Gastroesophageal sphincter (tissue), 3 donors: ENCODE measurements at regions not wholly inside any gene's neighbourhood (a gene's known extent, or its start where the extent isn't known, plus 50 kb on each side); places are given as distances from the start of the nearest gene placed in this dataset.

Experiments used
- EP300 ChIP-seq: sonication (generic); formaldehyde crosslinking; IDR thresholded peaks from one replicate; pipeline ENCODE4 v1.6.1; 2017; ENCODE audit warnings: antibody characterized with exemption, mild to moderate bottlenecking
- POLR2A ChIP-seq, 2 donors: fragments of 450-650 bp; IDR thresholded peaks; one replicate each; pipeline ENCODE4 v1.6.1; 2017; ENCODE audit warnings: antibody characterized with exemption in 2 of 2, mild to moderate bottlenecking in 2 of 2, moderate library complexity in 1 of 2
- POLR2AphosphoS5 ChIP-seq: sonication (generic); formaldehyde crosslinking; IDR thresholded peaks from one replicate; pipeline ENCODE4 v1.6.1; 2017; ENCODE audit warnings: antibody characterized with exemption
- TF ChIP-seq, protein P1 (sequence below), 4 experiments: fragments of 200-600 bp in 2 of 4; fragments of 450-650 bp in 2 of 4; sonication (generic) in 1 of 4; IDR thresholded peaks; one replicate each; pipeline ENCODE4 v1.5.1; 2017 to 2019; ENCODE audit warnings: antibody characterized with exemption in 4 of 4, mild to moderate bottlenecking in 2 of 4, moderate library complexity in 2 of 4

GRCh38 chr15:62717496-62717895 lies 325.1 kb upstream of the TPM1 start:
- TF ChIP-seq POLR2A (IDR thresholded peaks at IDR 0.05) = no peak
- no peak for TF ChIP-seq EP300
- TF ChIP-seq, protein P1, sequence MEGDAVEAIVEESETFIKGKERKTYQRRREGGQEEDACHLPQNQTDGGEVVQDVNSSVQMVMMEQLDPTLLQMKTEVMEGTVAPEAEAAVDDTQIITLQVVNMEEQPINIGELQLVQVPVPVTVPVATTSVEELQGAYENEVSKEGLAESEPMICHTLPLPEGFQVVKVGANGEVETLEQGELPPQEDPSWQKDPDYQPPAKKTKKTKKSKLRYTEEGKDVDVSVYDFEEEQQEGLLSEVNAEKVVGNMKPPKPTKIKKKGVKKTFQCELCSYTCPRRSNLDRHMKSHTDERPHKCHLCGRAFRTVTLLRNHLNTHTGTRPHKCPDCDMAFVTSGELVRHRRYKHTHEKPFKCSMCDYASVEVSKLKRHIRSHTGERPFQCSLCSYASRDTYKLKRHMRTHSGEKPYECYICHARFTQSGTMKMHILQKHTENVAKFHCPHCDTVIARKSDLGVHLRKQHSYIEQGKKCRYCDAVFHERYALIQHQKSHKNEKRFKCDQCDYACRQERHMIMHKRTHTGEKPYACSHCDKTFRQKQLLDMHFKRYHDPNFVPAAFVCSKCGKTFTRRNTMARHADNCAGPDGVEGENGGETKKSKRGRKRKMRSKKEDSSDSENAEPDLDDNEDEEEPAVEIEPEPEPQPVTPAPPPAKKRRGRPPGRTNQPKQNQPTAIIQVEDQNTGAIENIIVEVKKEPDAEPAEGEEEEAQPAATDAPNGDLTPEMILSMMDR (IDR thresholded peaks at IDR 0.05) = no peak
- TF ChIP-seq POLR2AphosphoS5 = no peak
